HG03175 (cell line): ENCODE measurements at regions not wholly inside any gene's neighbourhood (a gene's known extent, or its start where the extent isn't known, plus 50 kb on each side); places are given as distances from the start of the nearest gene placed in this dataset.

Experiments used
- ATAC-seq: cut with Tn5 transposase; IDR thresholded peaks from one replicate; pipeline ENCODE4 v1.9.1; 2021; ENCODE audit warnings: mild to moderate bottlenecking, moderate library complexity; ENCODE audit not compliant: unreplicated experiment

- ATAC-seq: no peak
Observed at GRCh38 chr6:126419901-126420300, 80.0 kb downstream of the CENPW start.

GRCh38 chr6:126422912-126423311, 83.0 kb downstream of the CENPW start:
- no peak for ATAC-seq

- ATAC-seq: no peak
Observed at GRCh38 chr6:126427713-126428112, 87.8 kb downstream of the CENPW start.

DNA sequence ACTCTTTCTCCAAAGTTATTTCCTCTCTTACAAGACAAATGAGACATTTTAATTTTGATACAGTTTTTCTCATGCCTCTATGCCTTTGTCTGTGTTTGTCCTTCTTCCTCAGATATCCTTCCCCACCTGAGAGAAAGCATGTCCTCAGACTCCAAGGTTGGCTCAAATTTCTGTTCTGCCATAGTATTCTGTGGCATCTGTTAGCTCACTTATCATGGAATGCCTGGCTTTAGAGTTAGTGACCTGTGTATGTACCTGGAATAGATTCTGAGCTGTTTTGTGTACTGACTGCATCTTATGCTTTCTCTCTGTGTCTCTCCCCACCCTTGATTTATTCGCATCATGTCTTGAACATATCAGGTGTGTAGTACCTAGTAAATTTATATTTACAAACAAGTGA, 90.0 kb downstream of the CENPW start:
- ATAC-seq: no peak

DNA sequence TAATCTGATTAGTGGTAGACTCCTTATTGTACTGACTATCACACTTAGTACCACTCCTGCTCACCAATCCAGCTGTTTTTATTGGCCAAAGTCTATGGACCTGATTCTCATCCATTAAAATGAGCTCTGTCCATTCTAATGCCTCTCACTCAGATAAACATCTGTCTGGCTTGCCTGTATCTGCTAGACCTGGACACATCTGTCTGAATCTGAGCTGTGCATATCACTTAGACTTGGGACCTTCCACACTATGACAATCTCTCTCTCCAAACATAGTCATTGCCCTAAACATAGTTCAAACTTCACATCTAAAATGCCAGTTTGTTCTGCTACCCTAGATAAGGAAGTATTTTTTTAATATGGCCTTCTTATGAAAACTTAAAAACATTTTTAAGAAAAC, 92.6 kb downstream of the CENPW start:
- ATAC-seq: no peak

DNA sequence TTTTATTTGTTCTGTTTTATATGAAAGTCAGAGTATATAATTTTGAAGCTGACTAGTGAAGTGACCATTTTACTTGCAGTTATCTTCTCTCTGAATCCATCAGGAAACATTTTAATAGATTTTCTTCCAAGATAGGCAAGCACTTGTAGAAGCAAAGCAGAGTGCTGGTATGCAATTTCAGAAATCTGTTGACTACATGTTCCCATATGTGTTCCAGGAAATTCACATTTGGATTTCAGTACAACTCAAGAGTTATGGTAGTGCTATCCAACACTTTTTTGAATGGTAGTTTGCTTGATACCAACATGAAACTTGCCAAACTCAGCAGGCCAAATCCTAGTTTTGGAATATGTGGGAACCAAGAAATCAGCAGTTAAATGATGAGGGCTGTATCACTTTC, 94.0 kb downstream of the CENPW start:
- no peak for ATAC-seq

GRCh38 chr6:126437205-126437604, 97.3 kb downstream of the CENPW start:
- no peak for ATAC-seq

DNA sequence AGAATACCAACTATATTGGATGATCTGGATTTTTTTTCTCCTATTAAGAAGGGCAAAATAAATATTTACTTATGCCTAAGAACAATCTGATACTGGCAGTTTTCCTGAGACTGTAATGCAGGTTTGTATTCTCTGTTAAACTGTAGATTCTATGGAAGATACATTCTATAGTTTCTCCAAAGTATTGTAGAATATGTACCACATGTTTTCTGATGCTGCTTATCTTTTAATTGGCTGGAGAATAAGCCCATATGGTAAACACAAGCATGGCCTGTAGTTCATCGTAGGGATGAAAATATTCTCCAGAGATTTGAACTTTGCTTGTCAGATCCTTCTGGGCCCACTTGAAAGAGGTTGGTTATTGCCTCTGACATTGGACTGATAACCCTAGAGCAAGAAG, 99.1 kb downstream of the CENPW start:
- no peak for ATAC-seq

DNA sequence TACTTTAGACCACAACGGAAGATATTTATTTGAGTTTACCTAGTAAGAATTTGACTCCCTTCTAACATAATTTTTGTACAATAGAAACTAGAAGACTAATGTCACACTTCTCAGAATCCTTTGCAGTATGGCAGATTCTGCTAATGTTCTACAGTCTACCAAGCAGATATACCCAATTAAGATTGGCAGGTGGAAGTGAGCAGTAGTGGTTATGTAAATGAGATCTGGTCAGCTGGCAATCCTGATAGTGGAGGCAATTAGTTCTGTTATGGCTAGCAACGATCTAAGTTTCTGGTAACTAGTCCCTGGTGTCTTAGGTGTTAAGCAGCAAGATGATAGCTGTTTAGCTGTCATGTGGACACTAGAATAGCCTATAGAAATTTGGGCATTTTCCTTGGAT, 101.0 kb downstream of the CENPW start:
- ATAC-seq: peak; percentile 66

GRCh38 chr6:126444659-126445273, 104.9 kb downstream of the CENPW start:
- no peak for ATAC-seq

DNA sequence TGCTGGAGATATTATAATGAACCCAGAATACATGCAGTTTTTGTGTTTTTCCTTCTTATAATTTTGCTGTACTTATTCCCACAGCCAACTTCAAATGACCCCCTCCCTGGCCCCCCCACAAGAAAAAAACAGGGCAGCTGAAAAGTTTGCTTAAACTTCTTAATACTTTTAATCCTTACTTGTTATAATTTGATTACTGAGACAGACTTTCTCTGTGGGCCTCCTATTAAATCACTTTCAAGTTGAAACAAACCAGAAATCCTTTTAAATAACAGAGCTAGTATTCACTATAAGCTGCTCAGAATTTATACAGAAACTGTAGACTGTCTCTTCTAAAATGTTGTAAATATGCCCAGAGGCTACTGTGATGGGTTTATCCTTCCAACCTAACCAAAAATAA, 106.3 kb downstream of the CENPW start:
- ATAC-seq: no peak

DNA sequence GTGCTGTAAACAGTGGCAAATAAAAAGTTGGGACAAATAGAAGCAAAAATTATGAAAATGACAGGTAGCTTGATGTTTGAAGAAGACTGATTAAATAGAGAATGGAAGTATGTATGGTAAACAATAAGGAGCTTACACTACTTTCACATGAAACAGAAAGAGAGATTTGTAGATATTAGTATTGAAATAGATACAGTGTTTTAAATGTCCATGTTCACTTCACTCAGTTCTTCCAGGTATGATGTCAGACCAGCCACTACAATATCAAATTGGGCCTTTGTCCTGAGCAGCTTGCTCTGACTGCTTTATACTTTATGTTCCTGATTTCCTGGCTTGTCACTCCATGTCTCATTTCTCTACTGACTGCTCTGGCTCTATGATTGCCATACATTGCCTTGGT, 107.5 kb downstream of the CENPW start:
- ATAC-seq: no peak

GRCh38 chr6:126461045-126461444, 121.1 kb downstream of the CENPW start:
- ATAC-seq: no peak

DNA sequence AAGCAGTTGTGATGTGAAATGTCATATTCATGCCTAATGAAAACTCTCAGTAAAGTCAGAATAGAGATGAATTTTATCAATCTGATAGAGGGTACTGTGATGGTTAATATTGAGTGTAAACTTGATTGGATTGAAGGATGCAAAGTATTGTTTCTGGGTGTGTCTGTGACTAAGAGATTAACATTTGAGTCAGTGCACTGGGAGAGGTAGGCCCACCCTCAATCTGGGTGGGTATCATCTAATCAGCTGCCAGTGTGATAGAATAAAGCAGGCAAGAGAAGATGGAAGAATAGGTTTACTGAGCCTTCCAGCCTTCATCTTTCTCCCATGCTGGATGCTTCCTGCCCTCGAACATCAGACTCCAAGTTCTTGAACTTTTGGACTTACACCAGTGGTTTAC, 124.3 kb downstream of the CENPW start:
- ATAC-seq: no peak

GRCh38 chr6:126475449-126475848, 135.5 kb downstream of the CENPW start:
- no peak for ATAC-seq

GRCh38 chr6:126477678-126478077, 137.8 kb downstream of the CENPW start:
- ATAC-seq: peak; percentile 73

GRCh38 chr6:126480268-126480667, 140.4 kb downstream of the CENPW start:
- ATAC-seq: no peak

DNA sequence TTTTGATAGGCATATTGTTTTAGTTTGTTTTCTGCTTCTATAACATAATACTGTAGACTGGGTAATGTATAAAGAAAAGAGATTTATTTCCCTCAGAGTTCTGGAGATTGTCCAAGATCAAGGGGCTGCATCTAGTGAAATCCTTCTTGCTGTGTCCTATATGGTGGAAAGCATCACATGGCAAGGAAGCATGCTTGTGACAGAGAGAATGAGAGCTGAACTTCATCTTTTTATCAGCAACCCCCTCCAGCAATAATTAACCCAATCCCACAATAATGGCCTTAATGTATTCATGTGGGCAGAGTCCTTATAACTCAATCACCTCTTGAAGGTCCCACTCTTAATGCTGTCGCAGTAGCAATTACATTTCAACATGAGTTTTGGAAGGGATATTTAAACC, 141.4 kb downstream of the CENPW start:
- no peak for ATAC-seq

GRCh38 chr6:126504792-126505191, 164.9 kb downstream of the CENPW start:
- ATAC-seq: no peak

- ATAC-seq: no peak
Observed at GRCh38 chr6:126513198-126513597, 173.3 kb downstream of the CENPW start.

- ATAC-seq: no peak
Observed at GRCh38 chr6:126516411-126516810, 176.5 kb downstream of the CENPW start.

DNA sequence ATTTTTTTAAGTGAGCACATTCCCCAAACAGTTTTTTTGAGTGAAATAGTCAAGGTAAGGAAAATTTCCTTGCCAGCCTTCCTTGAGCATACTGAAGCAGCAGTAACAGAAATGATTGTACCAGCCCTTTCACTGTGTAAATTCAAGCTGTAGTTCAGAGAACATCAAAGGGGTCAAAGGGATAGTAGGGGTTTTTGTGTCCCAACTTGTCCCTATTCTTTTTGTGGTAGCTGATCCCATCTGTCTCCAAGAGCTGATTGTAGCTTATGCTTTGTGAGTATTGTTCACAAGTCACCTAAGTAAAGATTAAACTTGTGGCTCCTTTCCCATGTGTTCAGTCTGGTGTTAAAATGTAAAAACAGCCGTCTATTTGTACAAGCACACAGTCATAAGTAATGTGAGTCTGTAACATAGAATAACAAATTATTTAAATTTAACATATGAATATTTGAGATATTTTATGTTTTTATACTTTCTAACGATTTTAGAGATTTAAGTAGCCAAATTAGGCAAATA, 185.0 kb downstream of the CENPW start:
- ATAC-seq: no peak

GRCh38 chr6:126526547-126526946, 186.6 kb downstream of the CENPW start:
- no peak for ATAC-seq
